ENCODE measurements at regions not wholly inside any gene's neighbourhood (a gene's known extent, or its start where the extent isn't known, plus 50 kb on each side); places are given as distances from the start of the nearest gene placed in this dataset.
A peak's percentile ranks its signal among the peaks of the same experiment; 100 is the strongest.

GRCh38 chr2:40511661-40512213, 59.8 kb upstream of the SLC8A1 start:
- Histone ChIP-seq H3K4me1 (ENCODE audit: control insufficient read depth in 4 of 4, insufficient read depth in 4 of 4, low read length in 3 of 4) (no peaks in the 10 kb centered on the region), H3K27me3 (ENCODE audit: control insufficient read depth in 4 of 4, insufficient read depth in 4 of 4, low read length in 3 of 4) (no peaks in the 10 kb centered on the region), H3K9me3 (ENCODE audit: control insufficient read depth in 4 of 4, low read length in 3 of 4) (no peaks in the 10 kb centered on the region), H3K9ac (ENCODE audit: low read depth in 1 of 2, low read length in 2 of 2) (peak overlapping the region in 1 of 2 donors; percentile 64), H3K36me3 (ENCODE audit: control insufficient read depth in 4 of 4, insufficient read depth in 3 of 4, low read depth in 1 of 4, low read length in 3 of 4) (no peaks in the 10 kb centered on the region), H3K4me3 (ENCODE audit: low read depth in 1 of 3, low read length in 3 of 3) (peak overlapping the region in 2 of 3 donors; percentile 7 to 24), H3K27ac (ENCODE audit: low read depth in 1 of 2, low read length in 2 of 2) (peak overlapping the region in 1 of 2 donors; percentile 69)
- 27% methylated on average over 9 of the region's 9 CpGs for WGBS
- no peak for TF ChIP-seq HNF4A (conservative IDR thresholded peaks at IDR 0.05)
- no peak for TF ChIP-seq ATF3 (IDR thresholded peaks at IDR 0.05)
- TF ChIP-seq EGR1 (IDR thresholded peaks at IDR 0.05; ENCODE audit: low read depth in 2 of 2), result no peak
- no peak for TF ChIP-seq FOXA1 (IDR thresholded peaks at IDR 0.05)
- TF ChIP-seq GABPA (IDR thresholded peaks at IDR 0.05 in 1 of 2, conservative IDR thresholded peaks at IDR 0.05 in 1 of 2), result no peak
- TF ChIP-seq MAX (IDR thresholded peaks at IDR 0.05), result no peak
- no peak for TF ChIP-seq RAD21 (IDR thresholded peaks at IDR 0.05)
- no peak for DNase-seq (ENCODE audit: low spot score)

GRCh38 chr2:40512256-40512655, 60.4 kb upstream of the SLC8A1 start:
- Histone ChIP-seq H3K4me3 (ENCODE audit: low read depth in 1 of 3, low read length in 3 of 3) (peak overlapping the region in 2 of 3 donors; percentile 20 to 24), H3K27me3 (ENCODE audit: control insufficient read depth in 4 of 4, insufficient read depth in 4 of 4, low read length in 3 of 4) (no peaks in the 10 kb centered on the region), H3K4me1 (ENCODE audit: control insufficient read depth in 4 of 4, insufficient read depth in 4 of 4, low read length in 3 of 4) (no peaks in the 10 kb centered on the region), H3K36me3 (ENCODE audit: control insufficient read depth in 4 of 4, insufficient read depth in 3 of 4, low read depth in 1 of 4, low read length in 3 of 4) (no peaks in the 10 kb centered on the region), H3K9me3 (ENCODE audit: control insufficient read depth in 4 of 4, low read length in 3 of 4) (no peaks in the 10 kb centered on the region), H3K27ac (ENCODE audit: low read depth in 1 of 2, low read length in 2 of 2) (peak overlapping the region in 1 of 2 donors; percentile 69), H3K9ac (ENCODE audit: low read depth in 1 of 2, low read length in 2 of 2) (no peak overlapping the region)
- 54% methylated on average over 6 of the region's 6 CpGs for WGBS
- peak in 1 of 2 donors; percentile 9 for TF ChIP-seq RAD21 (IDR thresholded peaks at IDR 0.05)
- TF ChIP-seq MAX (IDR thresholded peaks at IDR 0.05), result no peak
- no peak for DNase-seq (ENCODE audit: low spot score)

- WGBS, result 50% methylated on average over 2 of the region's 2 CpGs
- H3K9me3 ChIP-seq (ENCODE audit: control insufficient read depth in 4 of 4, low read length in 3 of 4), result no peaks in the 10 kb centered on the region
- TF ChIP-seq GABPA (IDR thresholded peaks at IDR 0.05 in 1 of 2, conservative IDR thresholded peaks at IDR 0.05 in 1 of 2), result no peak
- TF ChIP-seq FOXA1 (IDR thresholded peaks at IDR 0.05), result no peak
- no peak for TF ChIP-seq YY1 (IDR thresholded peaks at IDR 0.05)
- TF ChIP-seq HNF4G (IDR thresholded peaks at IDR 0.05), result no peak
- TF ChIP-seq ZBTB33 (IDR thresholded peaks at IDR 0.05), result no peak
- TF ChIP-seq SP1 (IDR thresholded peaks at IDR 0.05), result no peak
- no peak for TF ChIP-seq TAF1 (conservative IDR thresholded peaks at IDR 0.05)
- no peaks in the 10 kb centered on the region for H3K27me3 ChIP-seq (ENCODE audit: control insufficient read depth in 4 of 4, insufficient read depth in 4 of 4, low read length in 3 of 4)
- no peak overlapping the region for H3K27ac ChIP-seq (ENCODE audit: low read depth in 1 of 2, low read length in 2 of 2)
- no peak for DNase-seq (ENCODE audit: low spot score)
- no peaks in the 10 kb centered on the region for H3K4me1 ChIP-seq (ENCODE audit: control insufficient read depth in 4 of 4, insufficient read depth in 4 of 4, low read length in 3 of 4)
- H3K4me3 ChIP-seq (ENCODE audit: low read depth in 1 of 3, low read length in 3 of 3), result no peak overlapping the region
- H3K9ac ChIP-seq (ENCODE audit: low read depth in 1 of 2, low read length in 2 of 2), result no peak overlapping the region
- no peaks in the 10 kb centered on the region for H3K36me3 ChIP-seq (ENCODE audit: control insufficient read depth in 4 of 4, insufficient read depth in 3 of 4, low read depth in 1 of 4, low read length in 3 of 4)
Observed at GRCh38 chr2:40513201-40513600, 61.3 kb upstream of the SLC8A1 start.
